ENCODE measurements at regions not wholly inside any gene's neighbourhood (a gene's known extent, or its start where the extent isn't known, plus 50 kb on each side); places are given as distances from the start of the nearest gene placed in this dataset.

DNA sequence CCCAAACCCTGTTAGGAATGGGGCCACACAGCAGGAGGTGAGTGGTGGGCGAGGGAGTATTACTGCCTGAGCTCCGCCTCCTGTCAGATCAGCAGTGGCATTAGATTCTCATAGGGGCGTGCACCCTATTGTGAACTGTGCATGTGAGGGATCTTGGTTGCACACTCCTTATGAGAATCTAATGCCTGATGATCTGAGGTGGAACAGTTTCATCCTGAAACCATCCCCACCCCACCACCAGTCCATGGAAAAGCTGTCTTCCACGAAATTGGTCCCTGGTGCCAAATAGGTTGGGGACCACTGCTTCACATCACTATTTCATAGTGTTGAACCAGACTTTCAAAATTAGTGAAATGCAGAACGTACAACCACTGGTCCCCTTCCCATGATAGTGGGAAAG lies 57.9 kb upstream of the BICD1 start:
- TF ChIP-seq EP300 (conservative IDR thresholded peaks at IDR 0.05; ENCODE audit: poor library complexity, severe bottlenecking) (no peak), RAD21 (conservative IDR thresholded peaks at IDR 0.05) (no peak)
- TF ChIP-seq, protein P1, sequence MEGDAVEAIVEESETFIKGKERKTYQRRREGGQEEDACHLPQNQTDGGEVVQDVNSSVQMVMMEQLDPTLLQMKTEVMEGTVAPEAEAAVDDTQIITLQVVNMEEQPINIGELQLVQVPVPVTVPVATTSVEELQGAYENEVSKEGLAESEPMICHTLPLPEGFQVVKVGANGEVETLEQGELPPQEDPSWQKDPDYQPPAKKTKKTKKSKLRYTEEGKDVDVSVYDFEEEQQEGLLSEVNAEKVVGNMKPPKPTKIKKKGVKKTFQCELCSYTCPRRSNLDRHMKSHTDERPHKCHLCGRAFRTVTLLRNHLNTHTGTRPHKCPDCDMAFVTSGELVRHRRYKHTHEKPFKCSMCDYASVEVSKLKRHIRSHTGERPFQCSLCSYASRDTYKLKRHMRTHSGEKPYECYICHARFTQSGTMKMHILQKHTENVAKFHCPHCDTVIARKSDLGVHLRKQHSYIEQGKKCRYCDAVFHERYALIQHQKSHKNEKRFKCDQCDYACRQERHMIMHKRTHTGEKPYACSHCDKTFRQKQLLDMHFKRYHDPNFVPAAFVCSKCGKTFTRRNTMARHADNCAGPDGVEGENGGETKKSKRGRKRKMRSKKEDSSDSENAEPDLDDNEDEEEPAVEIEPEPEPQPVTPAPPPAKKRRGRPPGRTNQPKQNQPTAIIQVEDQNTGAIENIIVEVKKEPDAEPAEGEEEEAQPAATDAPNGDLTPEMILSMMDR (IDR thresholded peaks at IDR 0.05; ENCODE audit: poor library complexity, severe bottlenecking): no peak

All from neural cell (in vitro differentiated cells).